A549 (cell line): ENCODE measurements at regions not wholly inside any gene's neighbourhood (a gene's known extent, or its start where the extent isn't known, plus 50 kb on each side); places are given as distances from the start of the nearest gene placed in this dataset.

ENCODE experiments used
- ATAC-seq, 2 experiments: fragments of 200-7000 bp in 1 of 2; fragments of >200 bp in 1 of 2; cut with Nextera tagmentation in 1 of 2; cut with Tn5 transposase in 1 of 2; 3 replicates each; pipeline versions ENCODE4 v1.8.0 to v1.9.1; 2018 to 2020; ENCODE audit warnings: mild to moderate bottlenecking in 1 of 2, moderate library complexity in 1 of 2
- CTCF ChIA-PET: fragments of 300-600 bp; sonication (Branson Sonifier 250); formaldehyde crosslinking; extraction: SDS; loops from one replicate; lab custom pipeline; 2021; ENCODE audit warnings: antibody characterized with exemption, inconsistent platforms; lab: Yijun Ruan, JAX
- POLR2A ChIA-PET: fragments of 350-600 bp; formaldehyde crosslinking; extraction: SDS; loops from one replicate; lab custom pipeline; 2021; ENCODE audit warnings: antibody characterized with exemption, inconsistent platforms; lab: Yijun Ruan, JAX
- DNase-seq, 2 experiments: peaks; one replicate each; pipeline versions ENCODE4 v3.0.0 to v3.0.0-alpha.2; 2011 to 2016; ENCODE audit warnings: low read depth in 1 of 2, low spot score in 1 of 2
- FAIRE-seq: peaks from 2 replicates; lab custom pipeline; 2011; peaks lifted over from hg19 to GRCh38; lab: Jason Lieb, UNC
- H3K27ac ChIP-seq, 2 experiments: fragments of >200 bp; sonication (Bioruptor Twin); formaldehyde crosslinking; 3 replicates each; pipeline ENCODE4 v1.5.1; 2016 to 2017
- H3K4me1 ChIP-seq: fragments of >200 bp; sonication (Bioruptor Twin); formaldehyde crosslinking; 3 replicates; pipeline ENCODE4 v1.6.1; 2016
- H3K4me2 ChIP-seq: fragments of >200 bp; sonication (Bioruptor Twin); formaldehyde crosslinking; 3 replicates; pipeline ENCODE4 v1.6.1; 2016
- H3K4me3 ChIP-seq: fragments of >200 bp; sonication (Bioruptor Twin); formaldehyde crosslinking; 3 replicates; pipeline ENCODE4 v1.5.1; 2016
- H3K9me3 ChIP-seq: fragments of >200 bp; sonication (Bioruptor Twin); formaldehyde crosslinking; 3 replicates; pipeline ENCODE4 v1.6.1; 2016
- BCL3 ChIP-seq: fragments of >200 bp; sonication (Bioruptor Twin); formaldehyde crosslinking; IDR thresholded peaks from 3 replicates; pipeline ENCODE4 v1.6.1; 2016
- CBX2 ChIP-seq: fragments of 200-600 bp; sonication (generic); IDR thresholded peaks from 2 replicates; pipeline ENCODE4 v1.6.1; 2016; ENCODE audit warnings: low read depth, mild to moderate bottlenecking, borderline replicate concordance
- CEBPB ChIP-seq, 2 experiments: fragments of >200 bp in 1 of 2; sonication (Bioruptor Twin) in 1 of 2; formaldehyde crosslinking in 1 of 2; IDR thresholded peaks; 2 replicates each; pipeline ENCODE4 v1.6.1; 2012 to 2016
- ELK1 ChIP-seq: fragments of 150-350 bp; IDR thresholded peaks from 2 replicates; pipeline ENCODE4 v1.6.1; 2014; ENCODE audit warnings: low read depth, mild to moderate bottlenecking, low read length
- ESRRA ChIP-seq: fragments of 150-350 bp; IDR thresholded peaks from 2 replicates; pipeline ENCODE4 v1.6.1; 2014; ENCODE audit warnings: mild to moderate bottlenecking, low read length, borderline replicate concordance
- FOXS1 ChIP-seq: fragments of 250-450 bp; sonication (Bioruptor Pico); IDR thresholded peaks from 2 replicates; pipeline ENCODE4 v1.5.0; 2020; ENCODE audit warnings: mild to moderate bottlenecking, moderate library complexity
- GATA3 ChIP-seq: IDR thresholded peaks from 2 replicates; pipeline ENCODE4 v1.6.1; 2012; ENCODE audit warnings: borderline replicate concordance
- HOXA7 ChIP-seq: fragments of 250-450 bp; sonication (Bioruptor Pico); IDR thresholded peaks from 2 replicates; pipeline ENCODE4 v1.5.0; 2020; ENCODE audit warnings: mild to moderate bottlenecking, moderate library complexity
- HOXB13 ChIP-seq: fragments of 250-450 bp; sonication (Bioruptor Pico); IDR thresholded peaks from 2 replicates; pipeline ENCODE4 v1.5.0; 2020; ENCODE audit warnings: low read depth, mild to moderate bottlenecking, moderate library complexity
- KDM5A ChIP-seq: fragments of 200-600 bp; sonication (generic); IDR thresholded peaks from 2 replicates; pipeline ENCODE4 v1.6.1; 2016; ENCODE audit warnings: antibody characterized with exemption, mild to moderate bottlenecking
- MAFK ChIP-seq: fragments of 450-650 bp; IDR thresholded peaks from 2 replicates; pipeline ENCODE4 v1.6.1; 2014; ENCODE audit not compliant: partially characterized antibody
- NFE2L2 ChIP-seq: fragments of 150-350 bp; conservative IDR thresholded peaks from 2 replicates; pipeline ENCODE4 v1.6.1; 2014; ENCODE audit warnings: low read length
- NPAS2 ChIP-seq: fragments of 250-450 bp; sonication (Bioruptor Pico); IDR thresholded peaks from 2 replicates; pipeline ENCODE4 v1.8.0; 2022; ENCODE audit warnings: mild to moderate bottlenecking, moderate library complexity, borderline replicate concordance
- PHF8 ChIP-seq: fragments of 200-600 bp; sonication (generic); IDR thresholded peaks from 2 replicates; pipeline ENCODE4 v1.6.1; 2016; ENCODE audit warnings: low read depth, mild to moderate bottlenecking, antibody characterized with exemption, moderate library complexity, borderline replicate concordance
- POLR2AphosphoS2 ChIP-seq: conservative IDR thresholded peaks from 2 replicates; pipeline ENCODE4 v1.6.1; 2012; ENCODE audit warnings: low read length, improper control_type of control experiment, inconsistent platforms
- RFX5 ChIP-seq: fragments of 450-650 bp; IDR thresholded peaks from 2 replicates; pipeline ENCODE4 v1.7.1; 2014; ENCODE audit warnings: antibody characterized with exemption, mild to moderate bottlenecking, moderate library complexity
- RNF2 ChIP-seq: fragments of 200-600 bp; sonication (generic); IDR thresholded peaks from 2 replicates; pipeline ENCODE4 v1.6.1; 2016; ENCODE audit warnings: low read depth, mild to moderate bottlenecking, antibody characterized with exemption, moderate library complexity, borderline replicate concordance
- SMC3 ChIP-seq: fragments of >200 bp; sonication (Bioruptor Twin); formaldehyde crosslinking; IDR thresholded peaks from 3 replicates; pipeline ENCODE4 v1.6.1; 2018; ENCODE audit warnings: inconsistent platforms
- TFCP2L1 ChIP-seq: fragments of 250-450 bp; sonication (Bioruptor Pico); IDR thresholded peaks from 2 replicates; pipeline ENCODE4 v1.5.0; 2021; ENCODE audit warnings: mild to moderate bottlenecking
- ZC3H11A ChIP-seq: fragments of 450-650 bp; IDR thresholded peaks from 2 replicates; pipeline ENCODE4 v1.6.1; 2014; ENCODE audit warnings: antibody characterized with exemption, mild to moderate bottlenecking
- ZFP36 ChIP-seq: fragments of 450-650 bp; IDR thresholded peaks from 2 replicates; pipeline ENCODE4 v1.6.1; 2014; ENCODE audit warnings: borderline replicate concordance; ENCODE audit not compliant: partially characterized antibody
- ZNF302 ChIP-seq: fragments of 250-450 bp; sonication (Bioruptor Pico); IDR thresholded peaks from 2 replicates; pipeline ENCODE4 v1.9.0; 2021; ENCODE audit warnings: inconsistent platforms, mild to moderate bottlenecking, moderate library complexity
- WGBS: methylation state at CpG from one replicate; pipeline ENCODE4 v1.1.6; 2017; ENCODE audit errors: missing lambda C conversion rate; 5-methylcytosine and 5-hydroxymethylcytosine counted together
- TF ChIP-seq, protein P1 (sequence below): fragments of >200 bp; sonication (Bioruptor Twin); formaldehyde crosslinking; IDR thresholded peaks from 3 replicates; pipeline ENCODE4 v1.5.1; 2016

DNA sequence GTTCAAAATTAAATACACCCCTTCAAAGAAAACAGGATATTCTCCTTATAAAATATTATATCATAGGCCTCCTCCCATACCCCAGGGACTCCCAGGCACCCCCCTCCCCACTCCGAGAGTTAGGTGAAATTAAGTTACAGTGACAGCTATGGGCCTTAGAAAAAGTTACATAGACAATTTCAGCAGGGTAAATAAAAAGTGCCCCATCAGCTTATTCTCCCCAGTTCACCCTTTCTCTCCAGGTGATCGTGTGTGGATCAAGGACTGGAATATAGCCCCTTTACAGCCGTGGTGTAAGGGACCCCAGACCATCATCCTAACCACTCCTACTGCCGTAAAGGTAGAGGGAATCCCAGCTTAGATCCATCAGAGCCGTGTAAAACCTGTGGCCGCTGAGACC, 147.6 kb upstream of the FGF16 start:
- FAIRE-seq (no peak), DNase-seq (no peak), ATAC-seq (no peak)
- CTCF ChIA-PET: no interaction called here
- Histone ChIP-seq H3K27ac (no peak overlapping the region), H3K4me2 (no peak overlapping the region), H3K4me3 (no peak overlapping the region), H3K9me3 (no peaks in the 10 kb centered on the region), H3K4me1 (no peaks in the 10 kb centered on the region)
- no peak for TF ChIP-seq SMC3
- peak; percentile 30 for TF ChIP-seq MAFK
- WGBS: 9% methylated on average over 4 of the region's 6 CpGs
- POLR2A ChIA-PET: no interaction called here

DNA sequence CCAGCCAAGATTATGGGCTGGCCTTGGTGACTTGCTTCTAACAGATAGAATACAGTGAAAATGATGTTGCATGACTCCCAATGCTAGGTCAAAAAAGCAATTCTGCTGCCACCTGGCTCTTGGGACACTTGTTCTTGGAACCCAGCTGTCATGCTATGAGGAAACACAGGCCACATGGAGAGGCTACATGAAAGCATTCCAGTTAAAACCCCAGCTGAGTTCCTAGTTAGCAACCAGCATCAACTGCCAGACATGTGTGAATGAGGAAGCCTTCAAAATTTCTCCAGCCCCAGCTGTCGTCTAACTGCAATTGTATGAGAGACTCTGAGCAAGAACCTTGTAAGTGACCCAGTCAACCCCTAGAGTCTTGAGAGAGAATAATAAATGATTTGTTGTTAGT, 105.2 kb upstream of the FGF16 start:
- POLR2A ChIA-PET: no interaction called here
- FAIRE-seq: no peak
- H3K9me3 ChIP-seq: no peaks in the 10 kb centered on the region
- no peak overlapping the region for H3K27ac ChIP-seq
- DNase-seq: no peak
- CTCF ChIA-PET: no interaction called here
- H3K4me3 ChIP-seq: no peak overlapping the region
- 0% methylated on average over 1 of the region's 1 CpG for WGBS
- no peak overlapping the region for H3K4me2 ChIP-seq
- no peak for TF ChIP-seq MAFK
- no peak for TF ChIP-seq RFX5
- TF ChIP-seq ZC3H11A: no peak
- no peak for TF ChIP-seq GATA3
- TF ChIP-seq KDM5A: no peak
- TF ChIP-seq ESRRA: no peak
- TF ChIP-seq ZNF302: no peak
- no peaks in the 10 kb centered on the region for H3K4me1 ChIP-seq
- no peak for ATAC-seq

DNA sequence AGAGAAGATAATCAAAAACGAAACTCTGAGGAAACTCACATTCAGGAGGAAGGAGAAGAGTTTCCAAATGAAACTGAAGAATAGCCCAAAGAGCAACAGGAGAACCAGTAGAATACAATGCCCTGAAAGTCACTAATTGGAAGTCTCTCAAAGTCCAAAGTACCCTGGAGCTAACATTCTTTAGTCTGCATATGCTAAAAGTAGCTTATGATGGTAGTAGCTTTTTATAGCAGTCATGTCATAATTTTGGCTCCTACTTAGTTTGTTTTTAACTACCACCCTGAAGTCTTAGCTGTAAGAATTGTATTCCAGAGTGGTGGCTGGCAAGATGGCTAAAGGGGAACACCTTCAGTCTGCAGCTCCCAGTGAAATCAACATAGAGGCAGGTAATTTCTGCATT, 100.3 kb upstream of the FGF16 start:
- CTCF ChIA-PET: no interaction called here
- POLR2A ChIA-PET: no interaction called here

More for the DNA sequence above, 100.3 kb upstream of the FGF16 start:
- ATAC-seq (no peak), FAIRE-seq (no peak), DNase-seq (no peak)
- no peak overlapping the region for H3K27ac ChIP-seq
- H3K4me2 ChIP-seq: no peak overlapping the region
- TF ChIP-seq HOXB13: no peak
- no peak for TF ChIP-seq PHF8
- no peak for TF ChIP-seq NPAS2
- no peak for TF ChIP-seq NFE2L2
- no peak for TF ChIP-seq FOXS1 (CRISPR knock-in tag)
- TF ChIP-seq POLR2AphosphoS2: no peak
- TF ChIP-seq KDM5A: no peak
- no peak for TF ChIP-seq BCL3
- no peak for TF ChIP-seq HOXA7 (CRISPR knock-in tag)
- TF ChIP-seq CEBPB (IDR thresholded peaks at IDR 0.05): no peak
- TF ChIP-seq ELK1: no peak
- TF ChIP-seq, protein P1, sequence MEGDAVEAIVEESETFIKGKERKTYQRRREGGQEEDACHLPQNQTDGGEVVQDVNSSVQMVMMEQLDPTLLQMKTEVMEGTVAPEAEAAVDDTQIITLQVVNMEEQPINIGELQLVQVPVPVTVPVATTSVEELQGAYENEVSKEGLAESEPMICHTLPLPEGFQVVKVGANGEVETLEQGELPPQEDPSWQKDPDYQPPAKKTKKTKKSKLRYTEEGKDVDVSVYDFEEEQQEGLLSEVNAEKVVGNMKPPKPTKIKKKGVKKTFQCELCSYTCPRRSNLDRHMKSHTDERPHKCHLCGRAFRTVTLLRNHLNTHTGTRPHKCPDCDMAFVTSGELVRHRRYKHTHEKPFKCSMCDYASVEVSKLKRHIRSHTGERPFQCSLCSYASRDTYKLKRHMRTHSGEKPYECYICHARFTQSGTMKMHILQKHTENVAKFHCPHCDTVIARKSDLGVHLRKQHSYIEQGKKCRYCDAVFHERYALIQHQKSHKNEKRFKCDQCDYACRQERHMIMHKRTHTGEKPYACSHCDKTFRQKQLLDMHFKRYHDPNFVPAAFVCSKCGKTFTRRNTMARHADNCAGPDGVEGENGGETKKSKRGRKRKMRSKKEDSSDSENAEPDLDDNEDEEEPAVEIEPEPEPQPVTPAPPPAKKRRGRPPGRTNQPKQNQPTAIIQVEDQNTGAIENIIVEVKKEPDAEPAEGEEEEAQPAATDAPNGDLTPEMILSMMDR: no peak
- TF ChIP-seq ZFP36: no peak
- TF ChIP-seq GATA3: no peak
- TF ChIP-seq ZNF302: no peak
- no peak for TF ChIP-seq RNF2
- no peak for TF ChIP-seq TFCP2L1
- no peak for TF ChIP-seq CBX2
- H3K4me1 ChIP-seq: no peaks in the 10 kb centered on the region
- no peaks in the 10 kb centered on the region for H3K9me3 ChIP-seq
- H3K4me3 ChIP-seq: no peak overlapping the region
- 17% methylated on average over 1 of the region's 1 CpG for WGBS
